H1 (cell line): ENCODE measurements at regions not wholly inside any gene's neighbourhood (a gene's known extent, or its start where the extent isn't known, plus 50 kb on each side); places are given as distances from the start of the nearest gene placed in this dataset.

ENCODE experiments used
- EGR1 ChIP-seq: IDR thresholded peaks from 2 replicates; pipeline ENCODE4 v1.6.1; 2011; ENCODE audit warnings: low read depth, low read length, borderline replicate concordance
- EP300 ChIP-seq, 2 experiments: IDR thresholded peaks; 1 replicate in 1 of 2; 2 replicates in 1 of 2; pipeline ENCODE4 v1.6.1; 2011 to 2012; ENCODE audit warnings: low read depth in 2 of 2, low read length in 2 of 2, mild to moderate bottlenecking in 2 of 2, borderline replicate concordance in 1 of 2, inconsistent platforms in 1 of 2, moderate library complexity in 1 of 2
- GABPA ChIP-seq: IDR thresholded peaks from 2 replicates; pipeline ENCODE4 v1.6.1; 2011; ENCODE audit warnings: mild to moderate bottlenecking, low read length, moderate library complexity, borderline replicate concordance; ENCODE audit not compliant: insufficient read depth
- JUN ChIP-seq: IDR thresholded peaks from 2 replicates; pipeline ENCODE4 v1.6.1; 2011; ENCODE audit warnings: low read depth, mild to moderate bottlenecking, improper control_type of control experiment, low read length
- KDM5A ChIP-seq: fragments of 200-600 bp; IDR thresholded peaks from 2 replicates; pipeline ENCODE4 v1.7.1; 2012; ENCODE audit warnings: mild to moderate bottlenecking, low read length, inconsistent platforms, mixed read lengths
- POLR2A ChIP-seq, 2 experiments: IDR thresholded peaks; 1 replicate in 1 of 2; 2 replicates in 1 of 2; pipeline ENCODE4 v1.6.1; 2011; ENCODE audit warnings: low read depth in 2 of 2, low read length in 2 of 2, mild to moderate bottlenecking in 2 of 2; ENCODE audit errors: control extremely low read depth in 1 of 2
- POLR2AphosphoS5 ChIP-seq: IDR thresholded peaks from 2 replicates; pipeline ENCODE4 v1.6.1; 2011; ENCODE audit warnings: low read depth, low read length
- RFX5 ChIP-seq: IDR thresholded peaks from 2 replicates; pipeline ENCODE4 v1.6.1; 2011; ENCODE audit warnings: low read depth, low read length, improper control_type of control experiment, borderline replicate concordance
- SUZ12 ChIP-seq: fragments of 200-600 bp; sonication (generic); IDR thresholded peaks from 2 replicates; pipeline ENCODE4 v1.6.1; 2012; ENCODE audit warnings: mild to moderate bottlenecking, inconsistent platforms, low read length, moderate library complexity, mixed read lengths
- TAF1 ChIP-seq: IDR thresholded peaks from 2 replicates; pipeline ENCODE4 v1.6.1; 2011; ENCODE audit warnings: mild to moderate bottlenecking, low read depth, low read length
- YY1 ChIP-seq: IDR thresholded peaks from 2 replicates; pipeline ENCODE4 v1.6.1; 2011; ENCODE audit warnings: low read depth, mild to moderate bottlenecking, low read length
- TF ChIP-seq, protein P1 (sequence below), 3 experiments: IDR thresholded peaks; 1 replicate in 2 of 3; 2 replicates in 1 of 3; pipeline versions ENCODE4 v1.5.1 to v1.6.1; 2011; ENCODE audit warnings: low read length in 3 of 3, mild to moderate bottlenecking in 3 of 3, inconsistent platforms in 2 of 3, low read depth in 1 of 3, moderate library complexity in 1 of 3; ENCODE audit not compliant: insufficient read depth in 1 of 3; ENCODE audit errors: control extremely low read depth in 1 of 3

- no peak for TF ChIP-seq KDM5A
- TF ChIP-seq TAF1 = no peak
- TF ChIP-seq POLR2AphosphoS5 = no peak
- TF ChIP-seq, protein P1, sequence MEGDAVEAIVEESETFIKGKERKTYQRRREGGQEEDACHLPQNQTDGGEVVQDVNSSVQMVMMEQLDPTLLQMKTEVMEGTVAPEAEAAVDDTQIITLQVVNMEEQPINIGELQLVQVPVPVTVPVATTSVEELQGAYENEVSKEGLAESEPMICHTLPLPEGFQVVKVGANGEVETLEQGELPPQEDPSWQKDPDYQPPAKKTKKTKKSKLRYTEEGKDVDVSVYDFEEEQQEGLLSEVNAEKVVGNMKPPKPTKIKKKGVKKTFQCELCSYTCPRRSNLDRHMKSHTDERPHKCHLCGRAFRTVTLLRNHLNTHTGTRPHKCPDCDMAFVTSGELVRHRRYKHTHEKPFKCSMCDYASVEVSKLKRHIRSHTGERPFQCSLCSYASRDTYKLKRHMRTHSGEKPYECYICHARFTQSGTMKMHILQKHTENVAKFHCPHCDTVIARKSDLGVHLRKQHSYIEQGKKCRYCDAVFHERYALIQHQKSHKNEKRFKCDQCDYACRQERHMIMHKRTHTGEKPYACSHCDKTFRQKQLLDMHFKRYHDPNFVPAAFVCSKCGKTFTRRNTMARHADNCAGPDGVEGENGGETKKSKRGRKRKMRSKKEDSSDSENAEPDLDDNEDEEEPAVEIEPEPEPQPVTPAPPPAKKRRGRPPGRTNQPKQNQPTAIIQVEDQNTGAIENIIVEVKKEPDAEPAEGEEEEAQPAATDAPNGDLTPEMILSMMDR (IDR thresholded peaks at IDR 0.05; ENCODE audit: control extremely low read depth in 1 of 3, insufficient read depth in 1 of 3, low read depth in 1 of 3, low read length in 3 of 3) = no peak
- TF ChIP-seq EGR1 = no peak
- no peak for TF ChIP-seq JUN
- no peak for TF ChIP-seq EP300 (IDR thresholded peaks at IDR 0.05; ENCODE audit: borderline replicate concordance in 1 of 2, low read depth in 2 of 2, low read length in 2 of 2)
- TF ChIP-seq RFX5 = no peak
- TF ChIP-seq POLR2A (IDR thresholded peaks at IDR 0.05; ENCODE audit: control extremely low read depth in 1 of 2, low read depth in 2 of 2, low read length in 2 of 2) = no peak
- no peak for TF ChIP-seq GABPA
- TF ChIP-seq SUZ12 = no peak
- TF ChIP-seq YY1 = no peak
Observed at GRCh38 chr11:116515664-116516184, 257.1 kb downstream of the BUD13 start.
